PC-3 (cell line): ENCODE measurements at regions not wholly inside any gene's neighbourhood (a gene's known extent, or its start where the extent isn't known, plus 50 kb on each side); places are given as distances from the start of the nearest gene placed in this dataset.

Source experiments
- EZH2 ChIP-seq: fragments of 300-600 bp; sonication (generic); IDR thresholded peaks from one replicate; pipeline ENCODE4 v1.6.1; 2017; ENCODE audit warnings: antibody characterized with exemption, mild to moderate bottlenecking, low read length; ENCODE audit not compliant: unreplicated experiment
- TF ChIP-seq, protein P1 (sequence below): fragments of 300-600 bp; sonication (generic); conservative IDR thresholded peaks from 2 replicates; pipeline ENCODE4 v1.5.1; 2017; ENCODE audit warnings: antibody characterized with exemption, low read depth, mild to moderate bottlenecking, low read length

DNA sequence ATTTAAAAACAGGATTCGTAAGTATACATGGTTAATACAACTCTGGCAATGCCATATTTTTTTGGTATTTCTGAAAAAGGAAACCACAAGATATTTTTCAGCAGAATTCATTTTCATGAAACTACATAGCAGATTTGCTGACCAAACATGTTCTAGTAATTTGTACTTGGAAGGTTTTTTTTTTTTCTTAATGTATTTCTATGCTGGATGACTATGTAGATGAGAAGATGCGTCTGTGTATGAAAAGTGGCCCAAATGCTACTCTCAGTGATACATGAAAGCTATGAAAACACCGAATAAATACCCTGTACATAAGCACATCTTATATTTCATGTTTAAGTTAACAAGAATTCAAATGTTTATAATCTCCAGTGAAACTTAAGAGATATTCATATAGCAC lies 400.9 kb upstream of the CYLC2 start:
- TF ChIP-seq, protein P1, sequence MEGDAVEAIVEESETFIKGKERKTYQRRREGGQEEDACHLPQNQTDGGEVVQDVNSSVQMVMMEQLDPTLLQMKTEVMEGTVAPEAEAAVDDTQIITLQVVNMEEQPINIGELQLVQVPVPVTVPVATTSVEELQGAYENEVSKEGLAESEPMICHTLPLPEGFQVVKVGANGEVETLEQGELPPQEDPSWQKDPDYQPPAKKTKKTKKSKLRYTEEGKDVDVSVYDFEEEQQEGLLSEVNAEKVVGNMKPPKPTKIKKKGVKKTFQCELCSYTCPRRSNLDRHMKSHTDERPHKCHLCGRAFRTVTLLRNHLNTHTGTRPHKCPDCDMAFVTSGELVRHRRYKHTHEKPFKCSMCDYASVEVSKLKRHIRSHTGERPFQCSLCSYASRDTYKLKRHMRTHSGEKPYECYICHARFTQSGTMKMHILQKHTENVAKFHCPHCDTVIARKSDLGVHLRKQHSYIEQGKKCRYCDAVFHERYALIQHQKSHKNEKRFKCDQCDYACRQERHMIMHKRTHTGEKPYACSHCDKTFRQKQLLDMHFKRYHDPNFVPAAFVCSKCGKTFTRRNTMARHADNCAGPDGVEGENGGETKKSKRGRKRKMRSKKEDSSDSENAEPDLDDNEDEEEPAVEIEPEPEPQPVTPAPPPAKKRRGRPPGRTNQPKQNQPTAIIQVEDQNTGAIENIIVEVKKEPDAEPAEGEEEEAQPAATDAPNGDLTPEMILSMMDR, result no peak
- TF ChIP-seq EZH2, result no peak
